RWPE2 (cell line): ENCODE measurements at regions not wholly inside any gene's neighbourhood (a gene's known extent, or its start where the extent isn't known, plus 50 kb on each side); places are given as distances from the start of the nearest gene placed in this dataset.

Source experiments
- ATAC-seq: fragments of 200-7000 bp; cut with Tn5 transposase; 3 replicates; pipeline ENCODE4 v1.9.1; 2021; ENCODE audit warnings: low read depth
- DNase-seq: peaks from one replicate; pipeline ENCODE4 v3.0.0-alpha.2; 2020; ENCODE audit warnings: low spot score
- H3K27ac ChIP-seq: fragments of 450-650 bp; 2 replicates; pipeline ENCODE4 v1.5.1; 2017; ENCODE audit warnings: mild to moderate bottlenecking; ENCODE audit not compliant: poor library complexity, severe bottlenecking
- H3K27me3 ChIP-seq: fragments of 250-450 bp; sonication (Bioruptor Pico); 2 replicates; pipeline ENCODE4 v1.5.1; 2021; ENCODE audit warnings: mild to moderate bottlenecking, moderate library complexity; ENCODE audit not compliant: insufficient read depth, poor library complexity, severe bottlenecking
- H3K36me3 ChIP-seq: fragments of 250-450 bp; sonication (Bioruptor Pico); 2 replicates; pipeline ENCODE4 v1.5.1; 2020; ENCODE audit warnings: low read depth, mild to moderate bottlenecking, moderate library complexity
- H3K4me1 ChIP-seq: fragments of 250-450 bp; sonication (Bioruptor Pico); 2 replicates; pipeline ENCODE4 v1.5.1; 2021; ENCODE audit warnings: mild to moderate bottlenecking, moderate library complexity; ENCODE audit not compliant: insufficient read depth, poor library complexity, severe bottlenecking
- H3K4me3 ChIP-seq: fragments of 250-450 bp; sonication (Bioruptor Pico); 2 replicates; pipeline ENCODE4 v1.5.1; 2021; ENCODE audit warnings: mild to moderate bottlenecking, moderate library complexity; ENCODE audit not compliant: severe bottlenecking
- H3K9me3 ChIP-seq: fragments of 250-450 bp; sonication (Bioruptor Pico); 2 replicates; pipeline ENCODE4 v1.5.1; 2021; ENCODE audit warnings: mild to moderate bottlenecking, moderate library complexity; ENCODE audit not compliant: severe bottlenecking
- CTCF ChIP-seq: fragments of 450-650 bp; IDR thresholded peaks from one replicate; pipeline ENCODE4 v1.5.1; 2017; ENCODE audit warnings: mild to moderate bottlenecking, moderate library complexity; ENCODE audit not compliant: poor library complexity, severe bottlenecking

- no peak for TF ChIP-seq CTCF
- no peak overlapping the region for H3K4me3 ChIP-seq
- H3K27me3 ChIP-seq: no peaks in the 10 kb centered on the region
- no peak overlapping the region for H3K27ac ChIP-seq
- no peak for ATAC-seq
- no peak for DNase-seq
- H3K9me3 ChIP-seq: no peaks in the 10 kb centered on the region
- peaks cover 13% of the 10 kb centered on the region for H3K4me1 ChIP-seq
- H3K36me3 ChIP-seq: no peaks in the 10 kb centered on the region
Observed at GRCh38 chr5:91277093-91277626, 106.0 kb downstream of the ARRDC3 start.

- Histone ChIP-seq H3K27ac (no peak overlapping the region), H3K9me3 (no peaks in the 10 kb centered on the region), H3K27me3 (no peaks in the 10 kb centered on the region), H3K36me3 (no peaks in the 10 kb centered on the region), H3K4me3 (no peak overlapping the region), H3K4me1 (no peaks in the 10 kb centered on the region)
- ATAC-seq (no peak), DNase-seq (no peak)
- TF ChIP-seq CTCF: no peak
Observed at GRCh38 chr5:91272858-91273257, 110.3 kb downstream of the ARRDC3 start.

GRCh38 chr5:91271999-91272398, 111.1 kb downstream of the ARRDC3 start:
- TF ChIP-seq CTCF: no peak
- Histone ChIP-seq H3K36me3 (no peaks in the 10 kb centered on the region), H3K4me1 (no peaks in the 10 kb centered on the region), H3K9me3 (no peaks in the 10 kb centered on the region), H3K4me3 (no peak overlapping the region), H3K27me3 (no peaks in the 10 kb centered on the region), H3K27ac (no peak overlapping the region)
- peak; percentile 29; the same call in 1 of the 3 replicates for ATAC-seq
- DNase-seq: no peak

- Histone ChIP-seq H3K4me1 (peaks cover 10% of the 10 kb centered on the region), H3K9me3 (no peaks in the 10 kb centered on the region), H3K27me3 (no peaks in the 10 kb centered on the region), H3K4me3 (no peak overlapping the region), H3K27ac (no peak overlapping the region), H3K36me3 (no peaks in the 10 kb centered on the region)
- no peak for DNase-seq
- no peak for TF ChIP-seq CTCF
- ATAC-seq: no peak
Observed at GRCh38 chr5:91269198-91269597, 113.9 kb downstream of the ARRDC3 start.

GRCh38 chr5:91266184-91266705, 116.9 kb downstream of the ARRDC3 start:
- Histone ChIP-seq H3K4me1 (peaks cover 10% of the 10 kb centered on the region), H3K4me3 (no peak overlapping the region), H3K27me3 (no peaks in the 10 kb centered on the region), H3K9me3 (no peaks in the 10 kb centered on the region), H3K36me3 (no peaks in the 10 kb centered on the region), H3K27ac (no peak overlapping the region)
- no peak for DNase-seq
- peak; percentile 16 for TF ChIP-seq CTCF
- peak; percentile 84 for ATAC-seq
